Right lobe of liver (tissue), 6 donors: ENCODE measurements at regions not wholly inside any gene's neighbourhood (a gene's known extent, or its start where the extent isn't known, plus 50 kb on each side); places are given as distances from the start of the nearest gene placed in this dataset.

Experiments used
- ATAC-seq, 4 donors: fragments of 200-7000 bp; cut with Tn5 transposase; one replicate each; pipeline ENCODE4 v1.9.1; 2020; ENCODE audit warnings: mild to moderate bottlenecking in 4 of 4, moderate library complexity in 4 of 4
- DNase-seq, 3 donors: peaks; one replicate each; pipeline ENCODE4 v3.0.0-alpha.2; 2020
- H3K27ac ChIP-seq, 3 donors: fragments of 200-600 bp; one replicate each; pipeline ENCODE4 v1.8.0; 2022
- H3K27me3 ChIP-seq, 2 donors: fragments of 200-600 bp; one replicate each; pipeline ENCODE4 v1.8.0; 2022
- H3K36me3 ChIP-seq, 4 donors: fragments of 200-600 bp; sonication (generic) in 1 of 4; one replicate each; pipeline versions ENCODE4 v1.5.1 to v1.8.0; 2017 to 2022; ENCODE audit warnings: control low read depth in 1 of 4
- H3K4me1 ChIP-seq, 4 donors: fragments of 200-600 bp; sonication (generic) in 1 of 4; one replicate each; pipeline versions ENCODE4 v1.5.1 to v1.8.0; 2017 to 2022; ENCODE audit warnings: control low read depth in 1 of 4
- H3K4me3 ChIP-seq, 3 donors: fragments of 200-600 bp; one replicate each; pipeline ENCODE4 v1.8.0; 2022
- H3K9me3 ChIP-seq, 4 donors: fragments of 200-600 bp; sonication (generic) in 1 of 4; one replicate each; pipeline versions ENCODE4 v1.5.1 to v1.8.0; 2017 to 2022; ENCODE audit warnings: control low read depth in 1 of 4
- CTCF ChIP-seq, 4 donors: fragments of 200-600 bp in 3 of 4; fragments of 450-650 bp in 1 of 4; IDR thresholded peaks; one replicate each; pipeline versions ENCODE4 v1.5.1 to v1.8.0; 2016 to 2022; ENCODE audit warnings: antibody characterized with exemption in 4 of 4, mild to moderate bottlenecking in 2 of 4
- POLR2A ChIP-seq: fragments of 450-650 bp; IDR thresholded peaks from one replicate; pipeline ENCODE4 v1.6.1; 2017; ENCODE audit warnings: antibody characterized with exemption, mild to moderate bottlenecking
- WGBS: methylation state at CpG from one replicate; pipeline ENCODE4 v1.1.6; 2018; ENCODE audit warnings: low coverage, low lambda C conversion rate; ENCODE audit not compliant: insufficient coverage; ENCODE audit errors: missing lambda C conversion rate; 5-methylcytosine and 5-hydroxymethylcytosine counted together
- intact Hi-C, 2 donors: fragments of 100-400 bp; cut with DNase I; formaldehyde crosslinking; loops; one replicate each; pipeline versions ENCODE4 v1.11.2 to v1.14.1; 2022
- donor health status: DM: no; HTN: yes; CAD: no.
- donor health status: DM: no; HTN: no; CAD: no.
- donor health status: DM: no; HTN: no; CAD: no.
- donor health status: DM: no; HTN: yes; CAD: no.
- donor health status: DM: no; HTN: yes; CAD: no.

GRCh38 chr13:54573186-54573585 lies 1544.6 kb downstream of the OLFM4 start:
- ATAC-seq, result no peak
- TF ChIP-seq POLR2A, result no peak
- no peak for TF ChIP-seq CTCF (IDR thresholded peaks at IDR 0.05)
- H3K4me3 ChIP-seq, result no peak overlapping the region
- H3K36me3 ChIP-seq, result no peaks in the 10 kb centered on the region
- DNase-seq, result no peak
- H3K27me3 ChIP-seq, result no peaks in the 10 kb centered on the region
- intact Hi-C loops, result no loop called here
- H3K9me3 ChIP-seq, result no peaks in the 10 kb centered on the region
- no peak overlapping the region for H3K27ac ChIP-seq
- H3K4me1 ChIP-seq, result no peaks in the 10 kb centered on the region
- WGBS, result 68% methylated on average over 6 of the region's 6 CpGs

GRCh38 chr13:54574791-54575190 lies 1546.2 kb downstream of the OLFM4 start:
- Histone ChIP-seq H3K4me3 (no peak overlapping the region), H3K4me1 (no peaks in the 10 kb centered on the region), H3K27me3 (no peaks in the 10 kb centered on the region), H3K27ac (no peak overlapping the region), H3K9me3 (no peaks in the 10 kb centered on the region), H3K36me3 (no peaks in the 10 kb centered on the region)
- TF ChIP-seq POLR2A (no peak), CTCF (IDR thresholded peaks at IDR 0.05) (no peak)
- no peak for ATAC-seq
- no peak for DNase-seq
- intact Hi-C loops, result no loop called here
- 42% methylated on average over 4 of the region's 4 CpGs for WGBS

GRCh38 chr13:54591540-54591939 lies 1562.9 kb downstream of the OLFM4 start:
- 45% methylated on average over 3 of the region's 3 CpGs for WGBS
- ATAC-seq, result no peak
- no peak for TF ChIP-seq CTCF (IDR thresholded peaks at IDR 0.05)
- no peak for TF ChIP-seq POLR2A

GRCh38 chr13:54592201-54592600 lies 1563.6 kb downstream of the OLFM4 start:
- Histone ChIP-seq H3K4me3 (no peak overlapping the region), H3K27me3 (no peaks in the 10 kb centered on the region), H3K4me1 (no peaks in the 10 kb centered on the region), H3K27ac (no peak overlapping the region), H3K36me3 (no peaks in the 10 kb centered on the region), H3K9me3 (no peaks in the 10 kb centered on the region)
- TF ChIP-seq CTCF (IDR thresholded peaks at IDR 0.05), result no peak
- TF ChIP-seq POLR2A, result no peak
- no peak for ATAC-seq
- no peak for DNase-seq
- 69% methylated on average over 2 of the region's 2 CpGs for WGBS
- intact Hi-C loops, result no loop called here

More at GRCh38 chr13:54591540-54591939, 1562.9 kb downstream of the OLFM4 start:
- intact Hi-C loops, result no loop called here
- DNase-seq, result no peak
- no peak overlapping the region for H3K27ac ChIP-seq
- H3K4me1 ChIP-seq, result no peaks in the 10 kb centered on the region
- H3K27me3 ChIP-seq, result no peaks in the 10 kb centered on the region
- no peaks in the 10 kb centered on the region for H3K9me3 ChIP-seq
- H3K4me3 ChIP-seq, result no peak overlapping the region
- no peaks in the 10 kb centered on the region for H3K36me3 ChIP-seq

- H3K9me3 ChIP-seq, result no peaks in the 10 kb centered on the region
- TF ChIP-seq POLR2A (no peak), CTCF (IDR thresholded peaks at IDR 0.05) (no peak)
- no peaks in the 10 kb centered on the region for H3K27me3 ChIP-seq
- H3K4me1 ChIP-seq, result no peaks in the 10 kb centered on the region
- no peak for DNase-seq
- intact Hi-C loops, result no loop called here
- H3K4me3 ChIP-seq, result no peak overlapping the region
- no peak for ATAC-seq
- no peak overlapping the region for H3K27ac ChIP-seq
- 68% methylated on average over 3 of the region's 3 CpGs for WGBS
- H3K36me3 ChIP-seq, result no peaks in the 10 kb centered on the region
These were observed 1564.9 kb downstream of the OLFM4 start for GRCh38 chr13:54593504-54593903.
